Femur (tissue), 1 donor: ENCODE measurements at regions not wholly inside any gene's neighbourhood (a gene's known extent, or its start where the extent isn't known, plus 50 kb on each side); places are given as distances from the start of the nearest gene placed in this dataset.

Experiments
- DNase-seq: peaks from one replicate; pipeline ENCODE4 v3.0.0-alpha.2; 2017

GRCh38 chr5:115686051-115686737 is 60.4 kb upstream of the TMED7 start:
- DNase-seq = peak; percentile 59

DNA sequence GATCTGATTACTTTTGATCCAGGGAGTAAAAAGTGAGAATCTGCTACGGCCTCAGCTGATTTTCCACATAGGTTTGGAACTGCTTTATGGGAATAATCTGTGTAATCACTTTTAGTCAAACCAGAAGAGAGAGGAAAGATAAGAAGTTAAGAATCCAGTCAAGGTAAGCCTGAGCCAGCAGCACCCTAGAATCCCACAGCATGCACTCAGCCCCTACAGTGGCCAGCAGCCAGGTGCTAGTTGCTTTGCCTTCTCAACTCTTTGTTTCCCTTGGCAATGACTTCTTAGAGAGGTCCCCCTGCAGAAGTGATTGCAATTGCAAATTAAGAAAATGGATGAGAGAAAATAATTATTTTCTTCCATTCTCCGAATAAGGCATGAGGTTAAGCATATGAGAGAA is 59.7 kb upstream of the TMED7 start:
- DNase-seq = peak; percentile 24

GRCh38 chr5:115684513-115685037 is 58.7 kb upstream of the TMED7 start:
- DNase-seq = no peak

- no peak for DNase-seq
Measured at GRCh38 chr5:115683081-115683480, 57.2 kb upstream of the TMED7 start.
